EL (cell line): ENCODE measurements at regions not wholly inside any gene's neighbourhood (a gene's known extent, or its start where the extent isn't known, plus 50 kb on each side); places are given as distances from the start of the nearest gene placed in this dataset.

Source experiments
- DNase-seq: peaks from one replicate; pipeline ENCODE4 v3.0.0-alpha.2; 2016

DNA sequence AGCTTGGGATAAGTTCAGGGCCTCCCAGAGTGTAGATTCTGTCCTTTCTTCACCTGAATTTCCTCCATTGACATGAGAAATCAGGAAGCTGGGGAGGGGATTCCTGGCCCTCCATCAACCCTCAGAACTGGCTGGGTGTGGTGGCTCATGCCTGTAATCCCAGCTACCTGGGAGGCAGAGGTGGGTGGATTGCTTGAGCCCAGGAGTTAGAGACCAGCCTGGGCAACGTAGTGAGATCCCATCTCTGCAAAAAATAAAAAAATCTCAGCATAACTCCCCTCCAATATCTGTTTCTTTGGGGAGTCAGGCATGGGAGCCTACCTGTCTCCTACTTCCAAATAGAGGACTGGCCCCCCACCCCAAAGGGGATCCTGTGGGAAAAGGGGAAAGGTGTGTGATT, 59.8 kb upstream of the TBX3 start:
- DNase-seq: no peak

DNA sequence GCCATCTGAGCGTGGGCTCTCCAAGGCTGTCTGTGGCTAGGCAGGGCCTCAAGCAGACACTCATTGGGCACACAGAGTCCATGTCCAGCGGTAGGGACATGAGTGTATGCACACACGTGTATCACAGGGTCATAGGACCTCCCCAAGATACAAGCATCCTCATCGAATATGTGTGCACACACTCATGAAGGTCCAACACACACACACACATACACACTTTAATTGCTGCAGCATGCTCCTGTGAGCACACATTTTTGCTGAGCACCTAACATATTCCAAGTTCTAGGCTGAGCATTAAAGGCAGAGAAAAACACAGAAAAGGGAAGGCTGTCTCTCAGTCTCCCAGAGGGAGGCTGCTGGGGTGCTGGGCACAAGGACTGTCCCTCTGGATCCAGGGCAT, 59.3 kb upstream of the TBX3 start:
- DNase-seq: no peak

DNA sequence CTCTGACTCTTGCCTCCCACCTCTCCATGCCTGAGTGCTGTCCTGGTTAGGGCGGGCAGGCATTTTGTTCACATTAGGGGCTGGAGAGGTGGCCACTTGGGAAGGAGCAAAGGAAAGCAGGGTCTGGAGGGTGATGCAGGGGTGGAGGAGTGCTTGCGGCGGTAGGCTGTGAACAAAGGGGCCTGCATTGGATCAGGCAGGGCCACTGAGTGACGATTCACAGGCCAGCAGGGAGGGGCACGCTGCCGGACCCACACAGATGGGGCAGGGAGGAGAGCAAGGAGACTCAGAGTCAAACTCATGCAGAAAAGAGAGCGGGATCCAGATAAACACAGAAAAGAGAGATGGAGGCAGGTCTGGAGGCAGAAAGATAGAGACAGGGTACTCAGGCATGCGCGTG, 58.4 kb upstream of the TBX3 start:
- no peak for DNase-seq

DNA sequence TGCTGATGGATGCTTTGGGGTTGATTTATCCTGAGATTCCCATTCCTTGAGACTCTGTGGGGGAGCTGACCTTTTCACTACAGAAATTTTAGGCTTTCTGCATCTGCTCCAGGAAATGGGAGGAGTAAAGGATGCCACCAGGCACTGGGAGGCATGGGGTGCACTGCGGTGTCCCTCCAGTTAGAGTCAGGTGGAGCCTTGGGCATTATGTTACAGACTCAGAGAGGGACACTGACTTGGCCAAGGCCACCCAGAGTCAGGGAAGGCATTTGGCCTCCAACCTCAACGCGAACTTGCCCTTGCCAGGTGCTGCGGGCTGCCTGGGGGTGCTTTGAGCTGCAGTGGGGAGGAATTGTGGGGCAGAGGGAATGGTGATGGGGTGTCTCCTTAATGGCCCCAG, 58.0 kb upstream of the TBX3 start:
- DNase-seq: no peak

DNA sequence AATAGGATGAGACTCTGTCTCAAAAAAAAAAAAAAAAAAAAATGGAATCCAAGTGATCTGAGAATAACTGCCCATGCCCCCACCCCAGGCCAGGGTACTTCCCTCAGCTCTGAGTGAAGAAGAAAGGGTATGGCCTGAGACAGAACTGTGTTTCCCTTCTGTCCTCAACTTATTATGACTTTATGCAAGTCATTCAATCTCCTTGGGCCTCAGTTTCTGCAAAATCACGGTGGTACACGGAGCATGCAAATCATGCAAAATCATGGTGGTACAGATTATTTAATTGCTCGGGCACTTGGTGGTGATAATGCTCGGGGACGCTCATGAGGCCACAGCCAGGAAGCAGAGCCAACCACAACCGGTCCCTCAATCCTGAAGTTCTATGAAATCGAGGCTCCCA, 56.5 kb upstream of the TBX3 start:
- no peak for DNase-seq

DNA sequence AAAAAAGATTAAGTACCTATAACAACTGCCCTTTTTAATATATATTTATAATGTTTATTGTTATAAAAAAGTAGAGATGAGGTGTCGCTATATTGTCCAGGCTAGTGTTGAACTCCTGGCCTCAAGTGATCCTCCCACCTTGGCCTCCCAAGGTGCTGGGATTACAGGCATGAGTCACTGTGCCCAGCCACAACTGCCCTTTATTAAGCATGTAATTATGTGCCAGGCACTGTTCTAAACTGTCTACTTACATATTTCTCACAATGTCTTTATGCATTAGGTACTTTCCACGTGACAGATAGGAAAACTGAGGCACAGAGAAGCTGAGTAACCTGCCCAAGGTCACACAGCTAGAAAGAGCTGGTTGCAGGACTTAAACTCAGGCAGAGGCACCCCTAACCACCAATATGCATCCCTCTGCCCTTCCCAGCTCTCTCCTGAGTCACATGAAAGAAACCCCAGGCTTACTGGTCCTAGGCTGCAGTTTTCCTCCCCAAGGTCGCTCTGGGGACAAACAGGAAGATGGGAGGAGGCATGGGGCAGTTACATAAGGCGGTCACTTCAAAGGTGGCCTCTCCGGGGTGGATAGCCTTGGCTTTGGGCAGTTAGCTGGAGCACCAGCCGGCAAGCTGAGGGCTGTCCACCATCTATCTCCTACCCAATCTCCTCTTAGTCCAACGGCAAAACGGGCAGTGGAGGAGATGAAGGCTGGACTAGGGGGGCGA, 54.6 kb upstream of the TBX3 start:
- DNase-seq: no peak

DNA sequence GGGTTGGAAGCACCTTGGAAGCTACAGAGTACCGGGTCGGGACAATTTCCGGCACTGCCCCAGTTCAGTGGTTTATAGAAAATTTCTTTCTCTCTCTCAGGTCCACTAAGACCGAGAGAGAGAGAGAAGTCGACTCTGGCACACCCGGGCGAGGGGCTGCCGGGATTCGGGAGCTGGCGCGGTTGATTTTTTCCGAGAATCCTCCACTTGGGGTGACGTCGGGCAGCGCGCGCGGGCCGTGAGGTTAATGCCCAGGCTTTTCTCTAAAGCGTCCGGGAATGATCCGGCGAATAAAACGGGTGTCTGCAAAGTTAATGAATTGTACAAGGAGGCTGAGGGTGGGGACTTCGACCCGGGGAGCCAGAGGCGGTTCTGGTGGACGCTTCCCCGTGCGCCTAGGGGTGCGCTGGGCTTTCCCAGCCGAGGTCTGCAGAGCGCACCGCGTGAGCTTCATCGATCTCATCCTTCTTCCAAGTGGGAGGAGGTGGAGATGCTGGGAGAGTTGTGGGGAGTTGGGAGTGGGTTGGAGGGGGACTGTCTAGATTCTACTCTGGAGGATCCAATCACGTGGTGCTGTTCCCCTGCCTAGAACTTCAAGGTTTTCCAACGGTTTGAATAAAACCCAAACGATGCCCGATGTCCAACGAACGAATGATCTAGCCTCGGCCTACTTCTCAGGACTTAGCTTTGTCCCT, 51.9 kb upstream of the TBX3 start:
- no peak for DNase-seq

DNA sequence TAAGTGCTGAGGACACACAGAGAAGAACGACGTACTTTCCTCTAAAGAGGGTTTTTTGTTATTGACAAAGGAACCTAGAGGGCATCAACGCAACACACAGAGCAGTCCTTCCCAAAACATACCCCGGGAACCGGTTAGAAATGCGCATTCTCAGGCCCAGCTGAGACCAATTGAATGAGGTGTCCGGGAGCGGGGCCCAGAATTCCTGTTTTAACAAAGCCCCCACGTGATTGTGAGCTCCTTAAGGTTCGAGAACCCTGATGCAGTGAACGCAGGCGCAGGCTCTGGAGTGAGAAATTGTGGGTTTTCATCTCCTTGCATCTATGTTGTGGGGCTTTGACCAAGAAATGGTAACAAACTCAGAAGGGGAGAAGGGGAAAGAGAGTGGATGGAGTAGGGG, 51.0 kb upstream of the TBX3 start:
- DNase-seq: no peak

DNA sequence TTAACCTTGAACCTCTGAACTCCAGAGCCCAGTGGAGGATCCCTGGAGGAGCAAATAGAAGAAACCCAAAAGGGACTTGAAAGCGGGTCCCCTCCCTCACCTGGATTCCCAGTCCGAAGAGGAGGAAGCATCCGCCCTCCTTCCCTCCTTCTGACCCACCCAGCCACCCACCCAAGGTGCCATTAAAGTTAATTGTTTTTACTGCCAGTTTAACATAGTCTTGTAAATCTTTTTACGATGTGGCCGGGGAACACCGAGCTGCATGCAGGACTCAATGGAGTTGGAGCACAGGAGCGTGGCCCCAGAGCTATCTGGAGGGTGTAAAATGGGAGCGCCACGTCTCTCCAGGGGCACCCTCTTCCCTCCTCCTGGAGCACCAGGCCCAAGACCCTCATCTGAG, 49.9 kb upstream of the TBX3 start:
- DNase-seq: no peak
